LNCAP (cell line): ENCODE measurements at regions not wholly inside any gene's neighbourhood (a gene's known extent, or its start where the extent isn't known, plus 50 kb on each side); places are given as distances from the start of the nearest gene placed in this dataset.

Source experiments
- CTCF ChIP-seq: fragments of 450-650 bp; IDR thresholded peaks from 2 replicates; pipeline ENCODE4 v1.5.1; 2017; ENCODE audit warnings: mild to moderate bottlenecking

DNA sequence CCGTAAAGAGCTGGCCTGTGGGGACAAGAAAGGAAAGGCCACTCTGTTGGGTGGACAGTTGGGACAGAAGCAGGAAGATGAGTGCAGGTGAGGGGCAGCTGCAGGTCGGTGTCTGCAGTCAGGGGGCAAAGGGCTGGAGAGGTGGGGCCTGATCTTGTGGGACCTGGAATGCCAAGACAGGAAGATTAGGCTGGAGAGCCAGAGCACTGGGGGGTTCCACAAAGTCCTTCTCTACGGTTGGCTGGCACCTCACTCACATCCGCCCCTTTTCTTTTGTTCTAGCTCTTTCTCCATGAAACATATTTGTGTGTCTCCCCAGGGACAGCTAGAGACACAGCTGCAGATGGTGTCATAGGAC lies 404.1 kb downstream of the PTPRU start:
- no peak for TF ChIP-seq CTCF

- TF ChIP-seq CTCF: no peak
Measured at GRCh38 chr1:29639741-29640427, 403.6 kb downstream of the PTPRU start.

- no peak for TF ChIP-seq CTCF
Measured at GRCh38 chr1:29639156-29639736, 402.9 kb downstream of the PTPRU start.

- TF ChIP-seq CTCF: no peak
Measured at GRCh38 chr1:29638281-29638680, 402.0 kb downstream of the PTPRU start.

DNA sequence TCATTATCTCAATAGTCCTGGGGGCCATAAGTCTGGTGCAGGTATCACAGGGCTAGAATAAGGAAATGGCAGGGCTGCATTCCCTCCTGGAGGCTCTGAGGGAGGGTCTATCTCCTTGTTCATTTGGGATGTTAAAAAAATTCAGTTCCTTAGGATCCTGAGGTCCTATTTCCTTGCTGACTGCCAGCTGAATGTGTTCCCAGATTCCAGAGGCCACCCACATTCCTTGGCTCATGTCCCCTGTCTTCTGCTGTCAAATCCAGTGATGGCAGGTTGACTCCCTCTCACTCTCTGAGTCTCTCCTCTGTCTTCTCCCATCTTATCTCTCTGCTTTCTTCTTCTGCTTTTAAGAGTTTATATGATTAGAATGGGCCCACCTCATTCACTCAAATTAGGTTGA lies 400.6 kb downstream of the PTPRU start:
- TF ChIP-seq CTCF: no peak

- no peak for TF ChIP-seq CTCF
Measured at GRCh38 chr1:29635501-29636263, 399.4 kb downstream of the PTPRU start.

- no peak for TF ChIP-seq CTCF
Measured at GRCh38 chr1:29634746-29635335, 398.5 kb downstream of the PTPRU start.
